Gastrocnemius medialis (tissue), 4 donors: ENCODE measurements at regions not wholly inside any gene's neighbourhood (a gene's known extent, or its start where the extent isn't known, plus 50 kb on each side); places are given as distances from the start of the nearest gene placed in this dataset.

Experiments used
- ATAC-seq, 2 donors: fragments of 150-250 bp; one replicate each; pipeline ENCODE4 v1.9.1; 2016
- DNase-seq, 2 donors: peaks; one replicate each; pipeline ENCODE4 v3.0.0-alpha.2; 2019
- H3K27ac ChIP-seq, 4 donors: fragments of 200-600 bp; sonication (generic); 1 replicate in 1 of 4; 2 replicates in 3 of 4; pipeline ENCODE4 v1.5.1; 2016 to 2018; ENCODE audit warnings: mild to moderate bottlenecking in 2 of 4, moderate library complexity in 1 of 4
- H3K27me3 ChIP-seq, 3 donors: fragments of 200-600 bp; sonication (generic) in 2 of 3; 1 replicate in 1 of 3; 2 replicates in 2 of 3; pipeline versions ENCODE4 v1.5.1 to v1.6.0; 2016 to 2019; ENCODE audit warnings: mild to moderate bottlenecking in 1 of 3, moderate library complexity in 1 of 3
- H3K36me3 ChIP-seq, 2 donors: fragments of 200-600 bp; sonication (generic) in 1 of 2; one replicate each; pipeline ENCODE4 v1.5.1; 2017 to 2018
- H3K4me1 ChIP-seq, 2 donors: fragments of 200-600 bp; sonication (generic) in 1 of 2; one replicate each; pipeline ENCODE4 v1.5.1; 2016 to 2017; ENCODE audit warnings: mild to moderate bottlenecking in 2 of 2
- H3K4me3 ChIP-seq, 4 donors: fragments of 200-600 bp; sonication (generic) in 3 of 4; 1 replicate in 1 of 4; 2 replicates in 3 of 4; pipeline ENCODE4 v1.5.1; 2016 to 2019; ENCODE audit warnings: mild to moderate bottlenecking in 2 of 4
- H3K9me3 ChIP-seq, 3 donors: fragments of 200-600 bp; sonication (generic) in 2 of 3; 1 replicate in 1 of 3; 2 replicates in 2 of 3; pipeline ENCODE4 v1.5.1; 2016 to 2019
- CTCF ChIP-seq, 5 experiments: fragments of 450-650 bp in 3 of 5; fragments of 200-600 bp in 2 of 5; sonication (generic) in 2 of 5; IDR thresholded peaks in 4 of 5; conservative IDR thresholded peaks in 1 of 5; 1 replicate in 4 of 5; 2 replicates in 1 of 5; pipeline ENCODE4 v1.5.1; 2016 to 2019; ENCODE audit warnings: antibody characterized with exemption in 5 of 5, mild to moderate bottlenecking in 3 of 5, moderate library complexity in 3 of 5
- POLR2A ChIP-seq, 2 donors: fragments of 450-650 bp; IDR thresholded peaks; one replicate each; pipeline ENCODE4 v1.6.1; 2017; ENCODE audit warnings: antibody characterized with exemption in 2 of 2, mild to moderate bottlenecking in 2 of 2, moderate library complexity in 2 of 2
- in situ Hi-C, 4 donors: fragments of 200-750 bp; cut with MboI; loops; one replicate each; pipeline versions ENCODE4 v1.15.0 to v1.8.0; 2017; ENCODE audit warnings: low sequenced_read_pairs in 4 of 4
- intact Hi-C: fragments of 100-400 bp; cut with DNase I; formaldehyde crosslinking; loops from one replicate; pipeline ENCODE4 v1.15.1; 2023; ENCODE audit warnings: low total_unique reads

- Histone ChIP-seq H3K36me3 (no peaks in the 10 kb centered on the region), H3K27ac (no peak overlapping the region), H3K4me3 (no peak overlapping the region), H3K4me1 (peaks cover 0 to 15% of the 10 kb centered on the region in 2 donors), H3K27me3 (no peaks in the 10 kb centered on the region), H3K9me3 (no peaks in the 10 kb centered on the region)
- TF ChIP-seq CTCF (IDR thresholded peaks at IDR 0.05 in 4 of 5, conservative IDR thresholded peaks at IDR 0.05 in 1 of 5) (no peak), POLR2A (IDR thresholded peaks at IDR 0.05) (no peak)
- ATAC-seq (no peak), DNase-seq (no peak)
- intact Hi-C loops (no loop called here), in situ Hi-C loops (no loop called here)
Observed at GRCh38 chr21:27366036-27366435, 399.1 kb upstream of the ADAMTS5 start.

DNA sequence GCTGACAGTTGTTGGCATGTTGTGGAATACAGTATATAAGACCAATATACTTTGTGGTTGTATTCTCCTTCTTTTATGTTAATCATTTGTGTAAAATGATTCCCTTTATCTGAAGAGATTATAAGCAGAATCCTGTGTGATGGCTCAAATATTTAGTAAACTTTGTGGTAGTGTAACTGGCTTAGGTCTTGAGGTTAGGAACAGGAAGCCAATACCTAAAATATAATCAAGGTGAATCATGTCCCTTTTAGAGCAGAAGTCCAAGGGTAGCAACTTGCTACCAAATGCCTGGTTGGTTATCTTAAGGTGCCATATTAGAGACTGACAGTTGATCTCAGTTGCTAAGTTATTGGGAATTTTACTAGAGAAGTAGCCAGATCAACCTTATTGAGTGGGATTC is 398.5 kb upstream of the ADAMTS5 start:
- Histone ChIP-seq H3K27ac (no peak overlapping the region), H3K9me3 (no peaks in the 10 kb centered on the region), H3K36me3 (no peaks in the 10 kb centered on the region), H3K4me1 (peaks cover 0 to 8% of the 10 kb centered on the region in 2 donors), H3K4me3 (no peak overlapping the region), H3K27me3 (no peaks in the 10 kb centered on the region)
- intact Hi-C loops = no loop called here
- in situ Hi-C loops = no loop called here
- DNase-seq (no peak), ATAC-seq (no peak)
- TF ChIP-seq POLR2A (IDR thresholded peaks at IDR 0.05) (no peak), CTCF (IDR thresholded peaks at IDR 0.05 in 4 of 5, conservative IDR thresholded peaks at IDR 0.05 in 1 of 5) (no peak)

- ATAC-seq (no peak), DNase-seq (no peak)
- no peak overlapping the region for H3K27ac ChIP-seq
- in situ Hi-C loops = no loop called here
- H3K4me3 ChIP-seq = no peak overlapping the region
- no peaks in the 10 kb centered on the region for H3K4me1 ChIP-seq
- intact Hi-C loops = no loop called here
- TF ChIP-seq CTCF (IDR thresholded peaks at IDR 0.05 in 4 of 5, conservative IDR thresholded peaks at IDR 0.05 in 1 of 5) = no peak
- no peak for TF ChIP-seq POLR2A (IDR thresholded peaks at IDR 0.05)
- no peaks in the 10 kb centered on the region for H3K36me3 ChIP-seq
- no peaks in the 10 kb centered on the region for H3K9me3 ChIP-seq
- H3K27me3 ChIP-seq = no peaks in the 10 kb centered on the region
Observed at GRCh38 chr21:27363719-27364477, 397.0 kb upstream of the ADAMTS5 start.

GRCh38 chr21:27362249-27362648 is 395.4 kb upstream of the ADAMTS5 start:
- H3K36me3 ChIP-seq = no peaks in the 10 kb centered on the region
- H3K4me1 ChIP-seq = no peaks in the 10 kb centered on the region
- DNase-seq (no peak), ATAC-seq (no peak)
- no peaks in the 10 kb centered on the region for H3K27me3 ChIP-seq
- H3K9me3 ChIP-seq = no peaks in the 10 kb centered on the region
- no peak for TF ChIP-seq CTCF (IDR thresholded peaks at IDR 0.05 in 4 of 5, conservative IDR thresholded peaks at IDR 0.05 in 1 of 5)
- TF ChIP-seq POLR2A (IDR thresholded peaks at IDR 0.05) = no peak
- in situ Hi-C loops (no loop called here), intact Hi-C loops (no loop called here)
- H3K27ac ChIP-seq = no peak overlapping the region
- H3K4me3 ChIP-seq = no peak overlapping the region

DNA sequence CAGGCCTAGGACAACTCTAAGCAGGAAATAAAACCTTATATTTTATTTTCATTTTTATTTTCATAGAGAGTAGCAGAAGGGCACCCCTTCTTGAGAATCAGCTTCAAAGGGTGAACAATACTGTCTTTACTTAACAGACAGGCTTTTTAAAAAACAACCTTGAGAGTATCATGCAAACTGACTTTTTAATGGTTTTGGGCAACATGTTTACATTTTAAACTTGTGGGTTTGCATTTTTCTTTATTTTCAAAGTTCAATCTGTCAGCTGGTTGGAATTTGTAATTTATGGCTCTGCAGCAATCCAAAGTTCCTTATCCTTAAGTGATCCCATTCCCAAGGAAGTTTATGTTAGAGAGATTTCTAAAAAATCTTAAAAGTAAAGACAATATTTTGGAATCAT is 392.3 kb upstream of the ADAMTS5 start:
- no peaks in the 10 kb centered on the region for H3K27me3 ChIP-seq
- no peaks in the 10 kb centered on the region for H3K36me3 ChIP-seq
- H3K9me3 ChIP-seq = no peaks in the 10 kb centered on the region
- no peak for DNase-seq
- H3K27ac ChIP-seq = no peak overlapping the region
- intact Hi-C loops (no loop called here), in situ Hi-C loops (no loop called here)
- no peak for ATAC-seq
- H3K4me1 ChIP-seq = no peaks in the 10 kb centered on the region
- TF ChIP-seq POLR2A (IDR thresholded peaks at IDR 0.05) (no peak), CTCF (IDR thresholded peaks at IDR 0.05 in 4 of 5, conservative IDR thresholded peaks at IDR 0.05 in 1 of 5) (no peak)
- H3K4me3 ChIP-seq = no peak overlapping the region
